ENCODE measurements at regions not wholly inside any gene's neighbourhood (a gene's known extent, or its start where the extent isn't known, plus 50 kb on each side); places are given as distances from the start of the nearest gene placed in this dataset.

GRCh38 chr16:88289001-88289400, 93.8 kb upstream of the ZNF469 start:
- TF ChIP-seq, protein P1, sequence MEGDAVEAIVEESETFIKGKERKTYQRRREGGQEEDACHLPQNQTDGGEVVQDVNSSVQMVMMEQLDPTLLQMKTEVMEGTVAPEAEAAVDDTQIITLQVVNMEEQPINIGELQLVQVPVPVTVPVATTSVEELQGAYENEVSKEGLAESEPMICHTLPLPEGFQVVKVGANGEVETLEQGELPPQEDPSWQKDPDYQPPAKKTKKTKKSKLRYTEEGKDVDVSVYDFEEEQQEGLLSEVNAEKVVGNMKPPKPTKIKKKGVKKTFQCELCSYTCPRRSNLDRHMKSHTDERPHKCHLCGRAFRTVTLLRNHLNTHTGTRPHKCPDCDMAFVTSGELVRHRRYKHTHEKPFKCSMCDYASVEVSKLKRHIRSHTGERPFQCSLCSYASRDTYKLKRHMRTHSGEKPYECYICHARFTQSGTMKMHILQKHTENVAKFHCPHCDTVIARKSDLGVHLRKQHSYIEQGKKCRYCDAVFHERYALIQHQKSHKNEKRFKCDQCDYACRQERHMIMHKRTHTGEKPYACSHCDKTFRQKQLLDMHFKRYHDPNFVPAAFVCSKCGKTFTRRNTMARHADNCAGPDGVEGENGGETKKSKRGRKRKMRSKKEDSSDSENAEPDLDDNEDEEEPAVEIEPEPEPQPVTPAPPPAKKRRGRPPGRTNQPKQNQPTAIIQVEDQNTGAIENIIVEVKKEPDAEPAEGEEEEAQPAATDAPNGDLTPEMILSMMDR (IDR thresholded peaks at IDR 0.05; ENCODE audit: control extremely low read depth in 1 of 3, insufficient read depth in 1 of 3, low read depth in 1 of 3, low read length in 3 of 3): no peak
- TF ChIP-seq MAX (IDR thresholded peaks at IDR 0.05) (no peak), USF2 (IDR thresholded peaks at IDR 0.05; ENCODE audit: low read length) (no peak)

All from H1 (cell line).